IMR-90 (cell line): ENCODE measurements at regions not wholly inside any gene's neighbourhood (a gene's known extent, or its start where the extent isn't known, plus 50 kb on each side); places are given as distances from the start of the nearest gene placed in this dataset.

Experiments used
- MAFK ChIP-seq: IDR thresholded peaks from 2 replicates; pipeline ENCODE4 v1.6.1; 2012; ENCODE audit warnings: low read depth, low read length, improper control_type of control experiment
- MXI1 ChIP-seq: IDR thresholded peaks from 2 replicates; pipeline ENCODE4 v1.6.1; 2012; ENCODE audit warnings: low read depth, mild to moderate bottlenecking, low read length, moderate library complexity, borderline replicate concordance
- POLR2A ChIP-seq: IDR thresholded peaks from 2 replicates; pipeline ENCODE4 v1.6.1; 2012; ENCODE audit warnings: mild to moderate bottlenecking, low read depth, low read length
- RAD21 ChIP-seq: IDR thresholded peaks from 2 replicates; pipeline ENCODE4 v1.6.1; 2012; ENCODE audit warnings: low read length, improper control_type of control experiment
- RCOR1 ChIP-seq: IDR thresholded peaks from 2 replicates; pipeline ENCODE4 v1.6.1; 2012; ENCODE audit warnings: mild to moderate bottlenecking, low read length, improper control_type of control experiment; ENCODE audit not compliant: insufficient replicate concordance
- RFX5 ChIP-seq: IDR thresholded peaks from 2 replicates; pipeline ENCODE4 v1.8.0; 2012; ENCODE audit warnings: low read depth, mild to moderate bottlenecking, low read length, moderate library complexity
- TF ChIP-seq, protein P1 (sequence below): conservative IDR thresholded peaks from 2 replicates; pipeline ENCODE4 v1.5.1; 2012; ENCODE audit warnings: mild to moderate bottlenecking, low read depth, low read length, improper control_type of control experiment
- TF ChIP-seq, protein P2 (sequence below): fragments of 150-350 bp; IDR thresholded peaks from 2 replicates; pipeline ENCODE4 v1.6.1; 2017; ENCODE audit warnings: mild to moderate bottlenecking, antibody characterized with exemption, low read length, low read depth

DNA sequence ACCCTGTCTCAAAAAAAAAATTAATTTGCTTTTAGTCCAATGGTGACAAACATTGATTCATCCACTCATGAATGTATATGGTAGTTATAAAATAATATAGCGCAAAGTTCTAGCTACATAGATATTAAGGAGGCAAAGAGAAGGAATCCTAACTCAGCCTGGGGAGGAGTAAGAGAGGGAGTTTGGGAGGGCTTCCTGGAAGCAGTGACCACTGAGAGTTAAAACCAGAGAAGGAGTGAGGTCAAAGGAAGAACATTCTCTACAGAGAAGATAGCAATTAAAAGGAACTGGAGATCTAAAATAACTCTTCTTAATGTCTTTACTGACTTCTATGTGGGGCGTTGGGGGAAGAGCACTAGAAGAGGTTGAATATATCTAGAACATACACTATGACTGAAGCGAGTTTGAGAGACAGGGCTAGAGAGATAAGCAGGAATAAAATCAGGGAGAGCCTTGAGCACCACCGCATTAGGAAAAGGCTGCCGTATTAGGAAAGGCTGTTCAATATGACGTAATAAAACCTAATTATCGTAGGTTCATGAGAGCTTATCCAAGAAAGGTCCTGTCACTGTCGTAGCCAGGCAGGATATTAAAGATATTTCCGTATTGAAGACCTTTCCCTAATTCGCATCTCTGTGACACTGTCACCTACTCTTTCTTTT is 81.8 kb upstream of the CNKSR3 start:
- TF ChIP-seq, protein P1, sequence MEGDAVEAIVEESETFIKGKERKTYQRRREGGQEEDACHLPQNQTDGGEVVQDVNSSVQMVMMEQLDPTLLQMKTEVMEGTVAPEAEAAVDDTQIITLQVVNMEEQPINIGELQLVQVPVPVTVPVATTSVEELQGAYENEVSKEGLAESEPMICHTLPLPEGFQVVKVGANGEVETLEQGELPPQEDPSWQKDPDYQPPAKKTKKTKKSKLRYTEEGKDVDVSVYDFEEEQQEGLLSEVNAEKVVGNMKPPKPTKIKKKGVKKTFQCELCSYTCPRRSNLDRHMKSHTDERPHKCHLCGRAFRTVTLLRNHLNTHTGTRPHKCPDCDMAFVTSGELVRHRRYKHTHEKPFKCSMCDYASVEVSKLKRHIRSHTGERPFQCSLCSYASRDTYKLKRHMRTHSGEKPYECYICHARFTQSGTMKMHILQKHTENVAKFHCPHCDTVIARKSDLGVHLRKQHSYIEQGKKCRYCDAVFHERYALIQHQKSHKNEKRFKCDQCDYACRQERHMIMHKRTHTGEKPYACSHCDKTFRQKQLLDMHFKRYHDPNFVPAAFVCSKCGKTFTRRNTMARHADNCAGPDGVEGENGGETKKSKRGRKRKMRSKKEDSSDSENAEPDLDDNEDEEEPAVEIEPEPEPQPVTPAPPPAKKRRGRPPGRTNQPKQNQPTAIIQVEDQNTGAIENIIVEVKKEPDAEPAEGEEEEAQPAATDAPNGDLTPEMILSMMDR: no peak
- TF ChIP-seq, protein P2, sequence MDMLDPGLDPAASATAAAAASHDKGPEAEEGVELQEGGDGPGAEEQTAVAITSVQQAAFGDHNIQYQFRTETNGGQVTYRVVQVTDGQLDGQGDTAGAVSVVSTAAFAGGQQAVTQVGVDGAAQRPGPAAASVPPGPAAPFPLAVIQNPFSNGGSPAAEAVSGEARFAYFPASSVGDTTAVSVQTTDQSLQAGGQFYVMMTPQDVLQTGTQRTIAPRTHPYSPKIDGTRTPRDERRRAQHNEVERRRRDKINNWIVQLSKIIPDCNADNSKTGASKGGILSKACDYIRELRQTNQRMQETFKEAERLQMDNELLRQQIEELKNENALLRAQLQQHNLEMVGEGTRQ: no peak
- TF ChIP-seq POLR2A: no peak
- TF ChIP-seq RAD21: no peak
- no peak for TF ChIP-seq MXI1
- TF ChIP-seq RCOR1: no peak
- no peak for TF ChIP-seq MAFK
- no peak for TF ChIP-seq RFX5
